Panc1 (cell line): ENCODE measurements at regions not wholly inside any gene's neighbourhood (a gene's known extent, or its start where the extent isn't known, plus 50 kb on each side); places are given as distances from the start of the nearest gene placed in this dataset.

Source experiments
- ATAC-seq: fragments of 200-7000 bp; cut with Tn5 transposase; 2 replicates; pipeline ENCODE4 v1.9.1; 2020; ENCODE audit warnings: mild to moderate bottlenecking, moderate library complexity
- BruUV-seq: library from RNA; stranded (reverse); fragments of 400-500 nt; replicated peaks from 2 replicates; lab custom pipeline; 2021; lab: Mats Ljungman, UMichigan
- CTCF ChIA-PET: fragments of 300-600 bp; sonication (Branson Sonifier 250); formaldehyde crosslinking; loops from one replicate; lab custom pipeline; 2022; ENCODE audit warnings: antibody characterized with exemption; lab: Charles Lee
- POLR2A ChIA-PET: fragments of 300-600 bp; sonication (Branson Sonifier 250); formaldehyde crosslinking; loops from one replicate; lab custom pipeline; 2022; ENCODE audit warnings: antibody characterized with exemption; lab: Charles Lee
- DNase-seq: peaks from one replicate; pipeline ENCODE4 v3.0.0-alpha.2; 2010; ENCODE audit warnings: low read depth, low spot score
- H3K27ac ChIP-seq: 2 replicates; pipeline ENCODE4 v1.5.1; 2011; ENCODE audit warnings: mild to moderate bottlenecking, low read length, inconsistent platforms
- H3K27me3 ChIP-seq: fragments of 200-500 bp; sonication (Bioruptor generic); 2 replicates; pipeline ENCODE4 v1.6.0; 2014; ENCODE audit warnings: low read length, inconsistent platforms; ENCODE audit not compliant: control insufficient read depth, insufficient read depth
- H3K36me3 ChIP-seq: fragments of 200-500 bp; sonication (Bioruptor generic); 2 replicates; pipeline ENCODE4 v1.5.1; 2014; ENCODE audit warnings: inconsistent platforms, mild to moderate bottlenecking, low read length, moderate library complexity; ENCODE audit not compliant: control insufficient read depth, insufficient read depth
- H3K4me1 ChIP-seq: 2 replicates; pipeline ENCODE4 v1.5.1; 2011; ENCODE audit warnings: inconsistent platforms, mild to moderate bottlenecking, low read length, moderate library complexity; ENCODE audit not compliant: control insufficient read depth, insufficient read depth
- H3K4me3 ChIP-seq, 2 experiments: 2 replicates each; pipeline ENCODE4 v1.5.1; 2011 to 2012; ENCODE audit warnings: low read depth in 2 of 2, low read length in 2 of 2, mild to moderate bottlenecking in 2 of 2, inconsistent platforms in 1 of 2, moderate library complexity in 1 of 2
- H3K9me3 ChIP-seq: fragments of 200-500 bp; sonication (Bioruptor generic); 2 replicates; pipeline ENCODE4 v1.5.1; 2014; ENCODE audit warnings: low read depth, mild to moderate bottlenecking, inconsistent platforms, low read length, moderate library complexity; ENCODE audit not compliant: control insufficient read depth, insufficient read depth
- POLR2AphosphoS5 ChIP-seq: IDR thresholded peaks from 2 replicates; pipeline ENCODE4 v1.6.1; 2012; ENCODE audit warnings: mild to moderate bottlenecking, low read depth, low read length, moderate library complexity
- SIN3A ChIP-seq: IDR thresholded peaks from 2 replicates; pipeline ENCODE4 v1.6.1; 2012; ENCODE audit warnings: low read depth, mild to moderate bottlenecking, low read length, moderate library complexity, borderline replicate concordance; ENCODE audit not compliant: insufficient read depth
- TCF7L2 ChIP-seq: IDR thresholded peaks from 2 replicates; pipeline ENCODE4 v1.6.1; 2011; ENCODE audit warnings: mild to moderate bottlenecking, low read depth, low read length, inconsistent platforms
- in situ Hi-C: cut with HindIII; loops from 2 replicates; pipeline ENCODE4 v1.10.0; 2016; ENCODE audit warnings: low sequenced_read_pairs, low pct_unique_long_range_greater_than_20kb
- intact Hi-C: fragments of 100-400 bp; cut with micrococcal nuclease; formaldehyde crosslinking; loops from one replicate; pipeline ENCODE4 v1.10.0; 2022; ENCODE audit not compliant: unreplicated experiment
- TF ChIP-seq, protein P1 (sequence below), 2 experiments: IDR thresholded peaks; 2 replicates each; pipeline ENCODE4 v1.6.1; 2011 to 2012; ENCODE audit warnings: low read depth in 2 of 2, control low read depth in 1 of 2, low read length in 1 of 2, mild to moderate bottlenecking in 1 of 2, moderate library complexity in 1 of 2; ENCODE audit not compliant: insufficient read depth in 1 of 2
- TF ChIP-seq, protein P2 (sequence below): fragments of 450-650 bp; IDR thresholded peaks from 2 replicates; pipeline ENCODE4 v1.5.1; 2017; ENCODE audit warnings: mild to moderate bottlenecking

DNA sequence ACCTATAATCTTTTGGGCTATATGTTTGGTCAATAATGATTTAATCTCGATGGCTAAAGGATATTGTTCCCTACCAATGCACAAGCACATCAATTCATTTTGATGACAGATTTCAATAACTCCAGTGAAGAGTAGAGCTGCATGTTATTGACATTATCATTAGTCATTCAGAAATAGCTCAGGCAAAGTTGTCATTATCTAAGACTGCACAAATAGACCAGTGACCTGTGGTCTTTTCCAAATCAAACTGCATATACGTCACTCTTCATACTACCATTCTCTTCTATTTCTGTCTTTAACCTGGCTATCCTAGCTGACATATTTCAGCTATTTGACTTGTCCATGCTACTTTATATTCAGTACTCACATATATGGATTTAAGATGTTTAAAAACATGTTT is 1050.8 kb downstream of the C4orf33 start:
- in situ Hi-C loops, result no loop called here
- DNase-seq, result no peak

GRCh38 chr4:130147641-130148040 is 1051.7 kb downstream of the C4orf33 start:
- intact Hi-C loops, result no loop called here
- TF ChIP-seq TCF7L2 (no peak), SIN3A (no peak), POLR2AphosphoS5 (no peak)
- TF ChIP-seq, protein P1, sequence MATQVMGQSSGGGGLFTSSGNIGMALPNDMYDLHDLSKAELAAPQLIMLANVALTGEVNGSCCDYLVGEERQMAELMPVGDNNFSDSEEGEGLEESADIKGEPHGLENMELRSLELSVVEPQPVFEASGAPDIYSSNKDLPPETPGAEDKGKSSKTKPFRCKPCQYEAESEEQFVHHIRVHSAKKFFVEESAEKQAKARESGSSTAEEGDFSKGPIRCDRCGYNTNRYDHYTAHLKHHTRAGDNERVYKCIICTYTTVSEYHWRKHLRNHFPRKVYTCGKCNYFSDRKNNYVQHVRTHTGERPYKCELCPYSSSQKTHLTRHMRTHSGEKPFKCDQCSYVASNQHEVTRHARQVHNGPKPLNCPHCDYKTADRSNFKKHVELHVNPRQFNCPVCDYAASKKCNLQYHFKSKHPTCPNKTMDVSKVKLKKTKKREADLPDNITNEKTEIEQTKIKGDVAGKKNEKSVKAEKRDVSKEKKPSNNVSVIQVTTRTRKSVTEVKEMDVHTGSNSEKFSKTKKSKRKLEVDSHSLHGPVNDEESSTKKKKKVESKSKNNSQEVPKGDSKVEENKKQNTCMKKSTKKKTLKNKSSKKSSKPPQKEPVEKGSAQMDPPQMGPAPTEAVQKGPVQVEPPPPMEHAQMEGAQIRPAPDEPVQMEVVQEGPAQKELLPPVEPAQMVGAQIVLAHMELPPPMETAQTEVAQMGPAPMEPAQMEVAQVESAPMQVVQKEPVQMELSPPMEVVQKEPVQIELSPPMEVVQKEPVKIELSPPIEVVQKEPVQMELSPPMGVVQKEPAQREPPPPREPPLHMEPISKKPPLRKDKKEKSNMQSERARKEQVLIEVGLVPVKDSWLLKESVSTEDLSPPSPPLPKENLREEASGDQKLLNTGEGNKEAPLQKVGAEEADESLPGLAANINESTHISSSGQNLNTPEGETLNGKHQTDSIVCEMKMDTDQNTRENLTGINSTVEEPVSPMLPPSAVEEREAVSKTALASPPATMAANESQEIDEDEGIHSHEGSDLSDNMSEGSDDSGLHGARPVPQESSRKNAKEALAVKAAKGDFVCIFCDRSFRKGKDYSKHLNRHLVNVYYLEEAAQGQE (IDR thresholded peaks at IDR 0.05; ENCODE audit: insufficient read depth in 1 of 2, low read depth in 2 of 2, low read length in 1 of 2), result no peak
- TF ChIP-seq, protein P2, sequence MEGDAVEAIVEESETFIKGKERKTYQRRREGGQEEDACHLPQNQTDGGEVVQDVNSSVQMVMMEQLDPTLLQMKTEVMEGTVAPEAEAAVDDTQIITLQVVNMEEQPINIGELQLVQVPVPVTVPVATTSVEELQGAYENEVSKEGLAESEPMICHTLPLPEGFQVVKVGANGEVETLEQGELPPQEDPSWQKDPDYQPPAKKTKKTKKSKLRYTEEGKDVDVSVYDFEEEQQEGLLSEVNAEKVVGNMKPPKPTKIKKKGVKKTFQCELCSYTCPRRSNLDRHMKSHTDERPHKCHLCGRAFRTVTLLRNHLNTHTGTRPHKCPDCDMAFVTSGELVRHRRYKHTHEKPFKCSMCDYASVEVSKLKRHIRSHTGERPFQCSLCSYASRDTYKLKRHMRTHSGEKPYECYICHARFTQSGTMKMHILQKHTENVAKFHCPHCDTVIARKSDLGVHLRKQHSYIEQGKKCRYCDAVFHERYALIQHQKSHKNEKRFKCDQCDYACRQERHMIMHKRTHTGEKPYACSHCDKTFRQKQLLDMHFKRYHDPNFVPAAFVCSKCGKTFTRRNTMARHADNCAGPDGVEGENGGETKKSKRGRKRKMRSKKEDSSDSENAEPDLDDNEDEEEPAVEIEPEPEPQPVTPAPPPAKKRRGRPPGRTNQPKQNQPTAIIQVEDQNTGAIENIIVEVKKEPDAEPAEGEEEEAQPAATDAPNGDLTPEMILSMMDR, result no peak
- Histone ChIP-seq H3K4me1 (no peaks in the 10 kb centered on the region), H3K4me3 (no peak overlapping the region), H3K9me3 (no peaks in the 10 kb centered on the region), H3K36me3 (no peaks in the 10 kb centered on the region), H3K27me3 (no peaks in the 10 kb centered on the region), H3K27ac (no peak overlapping the region)
- no peak for ATAC-seq
- in situ Hi-C loops, result no loop called here
- POLR2A ChIA-PET, result no interaction called here
- CTCF ChIA-PET, result no interaction called here
- no TSS peak for BruUV-seq
- DNase-seq, result no peak

More for the DNA sequence above, 1050.8 kb downstream of the C4orf33 start:
- no peak overlapping the region for H3K27ac ChIP-seq
- no TSS peak for BruUV-seq
- H3K4me1 ChIP-seq, result no peaks in the 10 kb centered on the region
- CTCF ChIA-PET, result no interaction called here
- H3K36me3 ChIP-seq, result no peaks in the 10 kb centered on the region
- ATAC-seq, result no peak
- intact Hi-C loops, result no loop called here
- no peak for TF ChIP-seq POLR2AphosphoS5
- TF ChIP-seq, protein P2, result no peak
- TF ChIP-seq, protein P1 (IDR thresholded peaks at IDR 0.05; ENCODE audit: insufficient read depth in 1 of 2, low read depth in 2 of 2, low read length in 1 of 2), result no peak
- no peak for TF ChIP-seq SIN3A
- no peak for TF ChIP-seq TCF7L2
- H3K27me3 ChIP-seq, result no peaks in the 10 kb centered on the region
- no peaks in the 10 kb centered on the region for H3K9me3 ChIP-seq
- H3K4me3 ChIP-seq, result no peak overlapping the region
- POLR2A ChIA-PET, result no interaction called here
